Epidermal melanocyte (primary cell): ENCODE measurements at regions not wholly inside any gene's neighbourhood (a gene's known extent, or its start where the extent isn't known, plus 50 kb on each side); places are given as distances from the start of the nearest gene placed in this dataset.
"Not testable (repeated sequence)": the region's sequence is repeated elsewhere in the genome, so short reads cannot be mapped to it uniquely, and the experiment has no call there.

Experiments used
- DNase-seq: peaks from one replicate; pipeline ENCODE4 v3.0.0; 2011; ENCODE audit warnings: low spot score; ENCODE audit not compliant: insufficient read length

DNA sequence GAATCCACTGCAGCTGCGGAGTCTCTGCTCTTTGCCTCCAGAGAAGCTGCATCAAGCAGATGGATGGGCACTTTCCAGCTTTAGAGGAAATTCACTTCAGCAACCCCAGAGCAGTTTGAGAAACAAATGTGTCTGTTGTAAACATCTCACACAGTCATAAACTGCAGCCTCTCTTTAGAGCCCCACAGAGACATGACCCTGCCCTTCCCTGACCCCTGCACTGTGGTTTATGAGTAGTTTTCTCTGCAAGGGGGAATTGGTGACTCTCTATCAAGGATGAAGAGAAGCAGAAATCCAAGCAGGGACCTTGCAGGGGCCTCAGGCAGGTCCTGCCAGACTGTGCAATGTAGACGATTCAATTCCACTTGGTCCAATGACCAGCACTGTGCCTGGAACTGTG lies 160.2 kb downstream of the SH2D4B start:
- DNase-seq: no peak

DNA sequence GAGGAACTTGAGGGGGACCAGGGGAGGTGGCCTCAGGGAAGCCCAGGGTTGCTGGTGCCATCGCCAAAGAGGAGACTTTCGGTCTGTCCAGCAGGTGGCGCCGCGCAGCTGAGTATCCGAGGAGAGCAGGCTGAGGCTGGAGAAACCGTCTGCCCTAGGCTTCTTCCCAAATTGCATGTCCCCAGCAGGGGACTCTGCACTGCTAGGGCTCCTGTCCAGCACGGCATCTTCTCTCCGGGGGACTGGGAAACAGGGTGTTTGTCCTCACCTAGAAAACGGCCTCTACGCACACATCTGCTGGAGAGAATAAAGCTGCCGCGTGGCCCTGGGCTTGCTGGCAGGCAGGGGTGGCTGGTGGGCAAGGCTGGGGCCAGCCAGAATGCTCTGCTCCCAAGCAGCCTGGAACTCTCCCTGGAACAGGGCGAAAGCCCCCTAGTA lies 161.9 kb downstream of the SH2D4B start:
- DNase-seq: peak; percentile 66

- no peak for DNase-seq
These were observed 162.6 kb downstream of the SH2D4B start for GRCh38 chr10:80700252-80700651.

DNA sequence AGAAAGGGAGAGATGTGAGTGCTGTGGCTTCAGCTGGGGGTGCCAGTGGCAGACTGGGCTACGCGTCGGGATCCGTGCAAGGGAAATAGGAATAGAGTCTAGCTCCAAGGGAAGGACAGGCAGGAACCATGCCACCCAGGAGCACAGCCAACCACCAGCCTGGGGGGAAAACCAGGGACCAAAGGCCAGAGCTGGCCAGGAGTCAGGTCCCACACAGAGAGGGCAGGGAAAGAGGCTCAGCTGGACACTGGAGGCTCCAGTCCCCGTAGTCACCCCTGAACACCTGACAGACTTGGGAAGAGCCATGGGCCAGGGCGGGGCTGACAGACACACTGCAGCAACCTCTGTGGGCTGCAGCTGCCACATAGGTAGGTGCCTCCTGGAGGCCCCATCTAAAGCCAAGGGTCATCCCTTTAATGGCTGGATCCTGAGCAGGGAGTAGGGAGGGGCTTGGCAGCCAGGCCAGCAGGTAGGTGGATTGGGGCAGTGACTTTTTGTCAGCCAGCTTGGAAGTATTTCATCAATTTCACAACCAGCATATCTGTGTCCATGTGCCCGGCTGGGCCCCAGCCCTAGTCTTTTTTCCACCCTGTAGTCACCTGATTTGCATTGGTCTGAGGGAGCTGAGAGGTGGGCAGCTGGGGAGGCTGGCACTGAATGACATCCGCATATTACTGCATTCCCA lies 163.2 kb downstream of the SH2D4B start:
- DNase-seq: no peak

GRCh38 chr10:80701706-80702105 lies 164.0 kb downstream of the SH2D4B start:
- no peak for DNase-seq

DNA sequence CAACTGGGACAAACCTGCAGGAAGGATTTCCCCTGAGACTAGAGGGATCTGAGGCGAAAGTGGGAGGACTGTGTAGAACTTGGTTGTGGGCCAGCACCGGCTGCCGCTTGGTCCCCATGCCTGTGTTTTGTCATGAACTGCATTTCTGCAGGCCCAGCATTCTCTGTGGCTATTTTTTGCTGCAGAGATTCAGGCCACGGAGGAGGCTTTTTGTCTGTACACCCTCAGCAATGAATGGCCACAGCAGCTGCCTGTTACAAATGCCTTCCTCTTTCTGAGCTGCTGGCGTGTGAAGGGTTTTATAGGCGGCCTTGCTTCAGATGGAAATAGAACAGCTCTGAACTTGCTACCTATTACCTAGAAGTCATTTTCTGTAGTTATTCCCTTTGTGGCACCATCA lies 164.4 kb downstream of the SH2D4B start:
- no peak for DNase-seq

DNA sequence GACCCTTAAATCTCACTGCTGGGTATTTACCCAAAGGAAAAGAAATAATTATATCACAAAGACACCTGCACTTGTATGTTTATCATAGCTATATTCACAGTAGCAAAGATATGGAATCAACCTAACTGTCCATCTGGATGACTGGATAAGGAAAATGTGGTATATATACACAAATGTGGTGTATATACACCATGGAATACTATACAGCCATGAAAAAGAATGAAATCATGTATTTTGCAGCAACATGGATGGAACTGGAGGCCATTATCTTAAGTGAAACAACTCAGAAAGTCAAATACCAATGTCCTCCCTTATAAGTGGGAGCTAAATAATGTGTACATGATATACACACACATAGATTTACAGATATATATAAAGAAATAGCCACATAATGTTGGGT lies 168.2 kb downstream of the SH2D4B start:
- no peak for DNase-seq

GRCh38 chr10:80708185-80708584 lies 170.5 kb downstream of the SH2D4B start:
- DNase-seq: no peak

DNA sequence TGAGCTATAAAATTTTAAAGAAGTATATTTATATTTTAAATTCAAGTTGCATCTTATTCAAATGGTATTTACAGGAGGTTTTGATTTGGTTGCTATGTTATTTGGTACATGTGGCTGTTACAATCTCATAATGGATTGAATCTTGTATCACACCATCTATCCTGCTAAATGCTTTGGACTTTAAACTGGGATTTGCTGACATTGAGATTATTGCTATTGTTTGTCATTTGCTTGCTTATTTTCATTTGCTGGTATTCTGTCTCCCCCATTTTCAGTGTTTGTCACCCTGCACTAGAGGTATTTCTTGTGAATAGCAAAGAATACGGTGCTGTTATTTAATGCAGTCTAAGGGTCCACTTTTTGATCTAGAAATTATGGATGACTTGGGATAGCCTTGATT lies 171.1 kb downstream of the SH2D4B start:
- DNase-seq: no peak

DNA sequence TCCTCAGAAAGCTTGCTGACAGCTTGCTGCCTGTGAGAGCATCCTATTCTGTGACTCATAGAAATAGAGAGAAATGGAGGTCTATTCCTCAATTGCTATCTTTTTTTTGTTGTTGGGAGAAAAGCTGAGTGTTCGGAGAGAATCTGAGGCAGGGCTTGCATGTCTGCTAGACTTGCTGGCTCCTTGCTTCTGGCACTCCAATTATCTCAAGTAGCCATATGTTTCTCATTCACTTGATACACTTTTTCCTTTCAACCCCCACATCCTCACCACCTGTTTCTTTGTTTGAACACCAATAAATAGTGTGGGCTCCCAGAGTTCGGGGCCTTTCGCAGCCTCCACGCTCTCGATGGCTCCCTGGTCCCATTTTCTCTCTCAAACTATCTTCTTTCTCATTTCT lies 172.2 kb downstream of the SH2D4B start:
- DNase-seq: no peak

GRCh38 chr10:80713398-80713928 lies 175.8 kb downstream of the SH2D4B start:
- no peak for DNase-seq

DNA sequence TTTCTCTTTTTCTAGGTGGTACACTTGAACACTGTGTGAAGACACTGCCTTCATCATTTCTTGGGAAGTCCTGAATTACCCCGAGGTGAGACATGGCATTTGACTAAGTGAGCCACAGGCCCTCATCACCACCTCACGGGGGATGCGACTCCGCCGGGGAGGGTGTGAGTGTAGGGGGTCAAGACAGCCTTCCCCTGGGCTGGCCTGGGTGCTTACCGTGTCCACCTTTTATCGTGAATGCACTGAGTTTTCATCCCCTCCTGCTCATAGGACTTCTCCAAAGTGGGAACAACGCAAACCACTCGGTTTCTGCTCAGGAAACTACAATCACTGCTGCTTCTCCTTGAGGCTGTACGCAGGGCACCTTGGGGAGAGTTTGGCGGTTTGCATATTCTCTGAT lies 176.9 kb downstream of the SH2D4B start:
- no peak for DNase-seq

DNA sequence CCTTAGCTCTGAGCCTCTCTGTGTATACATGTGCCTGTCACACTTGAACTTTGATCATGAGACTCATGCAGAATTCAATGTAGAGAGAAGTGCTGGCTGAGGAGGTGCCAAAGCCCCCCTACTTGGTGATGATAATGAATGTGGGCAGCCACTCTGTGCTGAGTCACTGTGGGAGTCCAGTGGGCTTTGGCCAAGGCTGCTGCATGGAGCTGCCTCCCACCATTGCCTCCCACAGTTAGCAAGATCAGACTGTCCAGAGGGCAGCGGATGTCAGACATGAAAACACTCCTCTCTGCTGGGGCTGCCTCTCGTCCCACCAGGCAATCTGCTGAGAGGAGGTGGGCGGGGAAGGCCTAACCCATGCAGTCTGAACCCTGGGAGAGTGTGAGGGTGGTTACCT lies 180.3 kb downstream of the SH2D4B start:
- no peak for DNase-seq

GRCh38 chr10:80719935-80720334 lies 182.2 kb downstream of the SH2D4B start:
- no peak for DNase-seq

DNA sequence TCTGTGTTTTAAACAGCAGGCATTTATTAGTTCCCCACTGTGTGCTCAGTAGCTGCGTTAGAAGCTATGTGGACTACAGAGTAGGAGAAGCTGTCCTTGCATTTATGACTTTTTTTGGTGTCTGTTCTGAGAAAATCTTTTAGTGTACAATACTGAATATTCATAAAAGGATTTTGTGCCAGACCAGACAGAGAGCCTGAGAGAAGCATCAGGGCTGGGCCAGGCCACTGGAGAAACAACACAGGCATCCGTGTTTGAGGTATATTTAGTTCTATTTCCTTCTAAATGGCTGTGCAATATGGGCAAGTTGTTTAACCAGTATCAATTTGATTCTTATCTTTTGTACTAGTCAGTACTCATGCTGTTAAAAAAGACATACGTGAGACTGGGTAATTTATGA lies 182.8 kb downstream of the SH2D4B start:
- DNase-seq: no peak

GRCh38 chr10:80728354-80728753 lies 190.7 kb downstream of the SH2D4B start:
- DNase-seq: not testable (repeated sequence)

DNA sequence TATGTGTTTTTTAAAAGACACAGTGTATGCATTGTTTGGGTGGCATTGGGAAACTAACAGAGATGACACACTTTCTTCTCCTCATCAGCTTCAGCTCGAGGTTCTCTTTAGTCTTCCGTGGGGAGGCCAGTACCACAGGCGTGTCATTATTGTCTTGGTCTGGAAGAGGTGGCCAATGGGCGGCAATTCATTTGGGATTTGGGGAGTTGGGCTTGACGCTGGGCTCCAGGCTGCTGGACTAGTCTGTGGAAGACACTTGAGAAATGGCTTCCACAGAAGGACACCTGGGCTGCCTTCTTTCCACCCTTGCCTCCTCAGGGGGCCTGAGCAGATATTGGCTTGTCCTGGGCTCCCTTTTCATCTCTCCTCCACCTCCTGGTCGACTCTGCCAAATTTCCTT lies 192.2 kb downstream of the SH2D4B start:
- DNase-seq: no peak

DNA sequence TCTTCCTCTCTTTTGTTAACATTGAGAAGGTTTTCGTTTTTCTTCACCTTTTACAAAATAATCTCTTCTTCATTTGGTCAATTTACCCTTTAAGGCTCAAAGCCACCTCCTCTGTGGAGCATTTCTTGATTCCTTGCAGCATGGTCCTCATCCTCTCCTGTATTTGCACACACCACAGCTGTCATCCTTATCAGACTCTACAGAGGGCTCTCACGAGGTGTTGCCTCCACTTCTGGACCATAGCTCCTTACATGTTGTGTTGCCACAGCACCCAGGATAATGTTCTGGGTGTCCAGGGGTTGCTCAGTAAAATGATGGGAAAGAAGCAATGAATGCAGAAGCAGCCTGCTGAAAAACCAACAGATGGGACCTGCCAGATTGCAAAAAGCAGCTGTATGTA lies 192.8 kb downstream of the SH2D4B start:
- no peak for DNase-seq

GRCh38 chr10:80734589-80734988 lies 196.9 kb downstream of the SH2D4B start:
- DNase-seq: no peak

DNA sequence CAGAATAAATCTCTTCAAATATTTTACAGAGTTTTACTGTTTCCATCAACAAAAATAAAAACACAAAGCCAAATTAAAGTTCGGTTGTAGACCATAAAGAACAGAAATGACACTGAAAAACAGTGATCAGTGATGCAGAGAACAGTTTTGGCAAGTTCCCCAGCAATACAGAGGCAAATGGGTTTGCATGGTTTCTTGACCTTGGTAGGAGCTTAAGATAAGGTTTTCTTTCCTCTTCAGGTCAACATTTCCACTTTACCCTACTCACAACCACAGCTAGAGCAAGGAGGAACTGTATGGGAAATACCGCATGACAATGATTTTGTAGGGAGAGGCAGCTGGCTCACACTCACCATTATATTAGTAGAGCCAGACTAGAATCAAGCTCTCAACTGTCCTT lies 199.5 kb downstream of the SH2D4B start:
- no peak for DNase-seq

DNA sequence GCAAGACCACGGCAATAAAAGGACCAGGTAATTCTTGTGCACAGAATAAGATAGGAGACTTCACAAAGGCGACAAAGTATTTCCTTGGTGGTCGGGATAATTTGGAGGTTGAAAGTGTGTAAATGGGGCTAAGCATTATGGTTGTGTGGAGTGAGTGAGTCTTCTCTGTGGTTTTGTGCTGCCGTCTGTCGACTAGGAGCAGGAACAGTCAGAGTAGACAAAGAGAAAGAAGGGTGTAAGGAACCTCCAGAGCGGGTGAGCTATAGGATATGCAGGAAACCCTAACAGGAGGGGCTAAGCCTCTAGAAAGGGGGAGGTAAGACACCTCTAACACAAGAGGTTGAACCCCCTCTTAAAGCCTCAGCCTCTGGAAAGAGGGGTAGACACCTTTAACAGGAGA lies 201.6 kb downstream of the SH2D4B start:
- no peak for DNase-seq

DNA sequence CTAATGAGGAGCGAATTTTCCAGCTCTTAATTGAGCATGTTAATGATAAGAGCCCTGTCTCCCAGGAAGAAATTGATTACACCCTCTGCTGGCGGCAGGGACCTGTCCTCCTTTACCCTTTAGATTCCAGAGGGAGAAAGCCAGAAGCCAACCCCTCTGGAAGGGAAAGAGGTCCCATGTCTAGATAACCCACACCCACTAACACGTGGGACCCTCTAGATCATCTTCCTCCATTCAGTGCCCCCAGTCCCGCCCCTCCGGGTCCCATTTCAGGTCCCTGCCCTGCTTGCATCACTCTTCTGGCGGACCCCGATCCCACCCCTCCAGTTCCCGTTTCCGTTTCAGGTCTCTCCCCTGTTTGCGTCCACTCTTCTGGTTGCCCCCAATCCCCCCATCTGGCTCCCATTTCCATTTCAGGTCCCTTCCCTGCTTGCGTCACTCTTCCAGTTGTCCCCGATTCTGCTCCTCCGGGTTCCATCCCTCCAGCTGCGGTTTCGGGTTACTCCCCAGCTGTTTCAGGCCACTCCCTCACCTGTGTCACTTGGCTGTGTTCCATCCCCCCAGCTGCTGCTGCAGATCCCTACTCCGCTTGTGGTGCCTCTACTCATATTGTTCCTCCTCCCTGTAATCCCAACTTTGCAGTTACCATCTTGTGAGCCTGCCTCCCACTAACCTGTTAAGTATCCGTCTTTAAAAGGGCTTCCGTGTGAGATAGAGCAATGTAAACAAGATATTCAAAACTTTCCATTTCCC lies 202.4 kb downstream of the SH2D4B start:
- no peak for DNase-seq

- DNase-seq: no peak
These were observed 203.6 kb downstream of the SH2D4B start for GRCh38 chr10:80741278-80741677.
